Peyer's patch (tissue), 4 donors: ENCODE measurements at regions not wholly inside any gene's neighbourhood (a gene's known extent, or its start where the extent isn't known, plus 50 kb on each side); places are given as distances from the start of the nearest gene placed in this dataset.

Experiments
- DNase-seq, 3 donors: peaks; one replicate each; pipeline ENCODE4 v3.0.0-alpha.2; 2017 to 2019
- H3K27ac ChIP-seq, 4 donors: fragments of 200-600 bp; sonication (generic); one replicate each; pipeline ENCODE4 v1.5.1; 2016 to 2019
- H3K27me3 ChIP-seq, 2 donors: fragments of 200-600 bp; sonication (generic); one replicate each; pipeline ENCODE4 v1.5.1; 2019
- H3K36me3 ChIP-seq, 3 donors: fragments of 200-600 bp; sonication (generic); one replicate each; pipeline ENCODE4 v1.5.1; 2016 to 2019
- H3K4me1 ChIP-seq, 4 donors: fragments of 200-600 bp; sonication (generic); one replicate each; pipeline ENCODE4 v1.5.1; 2016 to 2019
- H3K4me3 ChIP-seq, 4 donors: fragments of 200-600 bp; sonication (generic); 1 replicate in 3 of 4; 2 replicates in 1 of 4; pipeline ENCODE4 v1.5.1; 2016 to 2019; ENCODE audit warnings: mild to moderate bottlenecking in 1 of 4
- H3K9me3 ChIP-seq, 4 donors: fragments of 200-600 bp; sonication (generic); one replicate each; pipeline ENCODE4 v1.5.1; 2016 to 2019; ENCODE audit warnings: mild to moderate bottlenecking in 1 of 4
- POLR2A ChIP-seq, 2 donors: fragments of 450-650 bp; IDR thresholded peaks; one replicate each; pipeline ENCODE4 v1.5.1; 2017; ENCODE audit warnings: antibody characterized with exemption in 2 of 2, mild to moderate bottlenecking in 2 of 2, moderate library complexity in 2 of 2
- TF ChIP-seq, protein P1 (sequence below), 6 experiments: fragments of 450-650 bp in 4 of 6; fragments of 200-600 bp in 2 of 6; sonication (generic) in 1 of 6; IDR thresholded peaks; one replicate each; pipeline ENCODE4 v1.5.1; 2017 to 2019; ENCODE audit warnings: antibody characterized with exemption in 6 of 6, mild to moderate bottlenecking in 3 of 6, moderate library complexity in 1 of 6

DNA sequence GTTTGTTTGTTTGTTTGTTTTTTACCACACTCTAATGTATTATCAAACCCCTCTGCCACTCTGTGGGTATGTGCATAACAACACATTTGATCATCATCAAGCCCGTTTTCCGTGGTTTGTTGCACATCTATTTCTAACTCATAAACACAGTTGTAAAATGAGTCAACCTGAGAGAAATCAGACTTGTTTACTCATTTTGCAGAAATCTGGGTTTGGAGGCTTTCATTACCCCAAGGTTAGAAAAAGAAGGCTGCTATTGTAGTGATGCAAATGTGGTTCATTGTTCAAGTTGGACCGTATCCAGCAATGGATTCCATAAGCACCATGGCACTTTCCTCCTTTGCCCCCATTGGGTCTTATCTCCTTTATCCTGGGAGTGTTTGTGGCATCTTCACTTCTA, 353.2 kb upstream of the SOX2 start:
- H3K4me3 ChIP-seq: no peak overlapping the region
- DNase-seq: no peak
- no peak for TF ChIP-seq POLR2A (IDR thresholded peaks at IDR 0.05)
- TF ChIP-seq, protein P1, sequence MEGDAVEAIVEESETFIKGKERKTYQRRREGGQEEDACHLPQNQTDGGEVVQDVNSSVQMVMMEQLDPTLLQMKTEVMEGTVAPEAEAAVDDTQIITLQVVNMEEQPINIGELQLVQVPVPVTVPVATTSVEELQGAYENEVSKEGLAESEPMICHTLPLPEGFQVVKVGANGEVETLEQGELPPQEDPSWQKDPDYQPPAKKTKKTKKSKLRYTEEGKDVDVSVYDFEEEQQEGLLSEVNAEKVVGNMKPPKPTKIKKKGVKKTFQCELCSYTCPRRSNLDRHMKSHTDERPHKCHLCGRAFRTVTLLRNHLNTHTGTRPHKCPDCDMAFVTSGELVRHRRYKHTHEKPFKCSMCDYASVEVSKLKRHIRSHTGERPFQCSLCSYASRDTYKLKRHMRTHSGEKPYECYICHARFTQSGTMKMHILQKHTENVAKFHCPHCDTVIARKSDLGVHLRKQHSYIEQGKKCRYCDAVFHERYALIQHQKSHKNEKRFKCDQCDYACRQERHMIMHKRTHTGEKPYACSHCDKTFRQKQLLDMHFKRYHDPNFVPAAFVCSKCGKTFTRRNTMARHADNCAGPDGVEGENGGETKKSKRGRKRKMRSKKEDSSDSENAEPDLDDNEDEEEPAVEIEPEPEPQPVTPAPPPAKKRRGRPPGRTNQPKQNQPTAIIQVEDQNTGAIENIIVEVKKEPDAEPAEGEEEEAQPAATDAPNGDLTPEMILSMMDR (IDR thresholded peaks at IDR 0.05): no peak
- no peaks in the 10 kb centered on the region for H3K36me3 ChIP-seq
- H3K27me3 ChIP-seq: no peaks in the 10 kb centered on the region
- no peaks in the 10 kb centered on the region for H3K4me1 ChIP-seq
- no peak overlapping the region for H3K27ac ChIP-seq
- H3K9me3 ChIP-seq: peaks cover 0 to 4% (median 0%) of the 10 kb centered on the region in 4 donors

DNA sequence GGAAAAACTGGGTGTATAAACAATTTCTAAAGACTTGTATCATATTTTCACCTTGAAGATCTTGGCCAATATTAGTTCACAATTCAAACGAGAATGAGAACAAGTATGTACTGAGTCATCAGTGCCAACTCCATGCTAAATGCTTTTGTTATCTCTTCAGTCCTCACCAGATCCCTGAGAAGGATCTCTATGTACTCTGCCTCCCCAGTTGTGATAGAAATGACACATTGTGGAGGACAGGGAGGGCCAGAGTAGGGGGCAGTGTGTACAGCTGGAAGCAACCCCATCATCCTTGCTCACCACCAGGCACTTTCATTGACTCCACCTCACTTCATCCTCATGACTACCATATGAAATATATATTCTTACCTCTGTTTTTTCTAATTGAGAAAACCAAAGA, 353.7 kb upstream of the SOX2 start:
- peaks cover 0 to 4% (median 0%) of the 10 kb centered on the region in 4 donors for H3K9me3 ChIP-seq
- no peaks in the 10 kb centered on the region for H3K4me1 ChIP-seq
- H3K4me3 ChIP-seq: no peak overlapping the region
- no peaks in the 10 kb centered on the region for H3K36me3 ChIP-seq
- DNase-seq: no peak
- TF ChIP-seq POLR2A (IDR thresholded peaks at IDR 0.05): no peak
- TF ChIP-seq, protein P1 (IDR thresholded peaks at IDR 0.05): no peak
- no peaks in the 10 kb centered on the region for H3K27me3 ChIP-seq
- H3K27ac ChIP-seq: no peak overlapping the region

DNA sequence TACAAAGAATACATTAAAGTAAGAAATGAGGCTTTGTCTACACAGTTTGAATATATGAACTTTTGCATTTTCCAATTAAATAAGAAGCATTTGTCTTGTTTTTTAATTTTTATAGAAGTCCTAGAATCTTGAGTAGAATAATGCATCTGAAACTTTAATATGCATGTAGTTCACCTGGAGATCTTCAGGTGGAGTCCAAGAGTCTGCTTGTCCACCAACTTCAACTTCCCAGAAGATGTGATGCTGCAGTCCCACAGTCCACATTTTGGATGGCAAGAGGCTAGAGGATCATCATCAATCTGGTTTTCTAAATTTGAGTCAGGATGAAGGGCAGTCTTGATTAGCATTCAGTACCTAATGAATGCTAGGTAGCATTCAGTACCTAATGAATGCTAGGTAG, 357.6 kb upstream of the SOX2 start:
- Histone ChIP-seq H3K4me3 (no peak overlapping the region), H3K27me3 (no peaks in the 10 kb centered on the region), H3K9me3 (no peaks in the 10 kb centered on the region), H3K4me1 (no peaks in the 10 kb centered on the region), H3K36me3 (no peaks in the 10 kb centered on the region), H3K27ac (no peak overlapping the region)
- TF ChIP-seq POLR2A (IDR thresholded peaks at IDR 0.05): no peak
- TF ChIP-seq, protein P1 (IDR thresholded peaks at IDR 0.05): no peak
- no peak for DNase-seq

- no peak for DNase-seq
- no peaks in the 10 kb centered on the region for H3K4me1 ChIP-seq
Observed at GRCh38 chr3:181344331-181344730, 354.8 kb upstream of the DNAJC19 start.

DNA sequence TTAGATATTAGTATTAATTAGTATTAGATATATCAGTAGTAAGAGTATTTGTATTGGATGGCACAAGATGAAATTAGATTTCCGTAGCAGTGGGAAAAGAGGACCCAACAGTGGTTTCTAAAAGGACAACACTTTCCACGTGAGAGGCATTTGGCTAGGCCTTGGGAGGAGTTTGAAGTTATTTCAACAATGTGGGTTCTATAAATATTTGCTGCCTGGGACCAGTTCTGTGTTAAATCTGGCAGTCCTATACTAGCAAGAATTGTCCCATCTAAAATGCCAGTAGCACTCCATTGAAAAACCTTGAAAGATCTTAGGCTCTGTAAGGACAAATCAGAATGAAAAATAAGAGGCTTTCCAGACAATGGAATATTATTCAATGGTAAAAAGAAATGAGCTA, 347.1 kb upstream of the DNAJC19 start:
- TF ChIP-seq, protein P1 (IDR thresholded peaks at IDR 0.05): no peak
- TF ChIP-seq POLR2A (IDR thresholded peaks at IDR 0.05): no peak

More at GRCh38 chr3:181344331-181344730, 354.8 kb upstream of the DNAJC19 start:
- Histone ChIP-seq H3K36me3 (no peaks in the 10 kb centered on the region), H3K27me3 (no peaks in the 10 kb centered on the region), H3K4me3 (no peak overlapping the region), H3K27ac (no peak overlapping the region), H3K9me3 (no peaks in the 10 kb centered on the region)
- TF ChIP-seq, protein P1 (IDR thresholded peaks at IDR 0.05): no peak
- TF ChIP-seq POLR2A (IDR thresholded peaks at IDR 0.05): no peak

DNA sequence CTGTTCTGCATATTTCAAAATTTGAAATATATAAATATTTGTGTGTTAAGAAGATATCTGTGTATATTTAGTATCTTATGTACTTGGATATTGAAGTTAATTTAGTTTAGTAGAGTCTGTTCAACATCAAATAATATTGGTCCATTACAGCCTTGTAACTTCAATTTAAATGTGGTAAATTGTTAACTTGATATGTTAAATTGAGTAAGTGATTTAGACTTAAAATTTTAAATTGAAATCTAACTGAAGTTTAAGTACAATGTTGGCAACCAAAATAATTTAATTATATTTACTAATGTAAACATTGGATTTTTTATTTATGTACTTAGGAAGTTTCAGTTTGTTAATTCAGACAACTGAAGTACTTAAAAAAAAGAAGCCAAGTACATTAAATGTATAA, 343.9 kb upstream of the DNAJC19 start:
- Histone ChIP-seq H3K36me3 (no peaks in the 10 kb centered on the region), H3K4me3 (no peak overlapping the region), H3K27me3 (no peaks in the 10 kb centered on the region), H3K9me3 (no peaks in the 10 kb centered on the region), H3K27ac (no peak overlapping the region), H3K4me1 (no peaks in the 10 kb centered on the region)
- TF ChIP-seq, protein P1 (IDR thresholded peaks at IDR 0.05): no peak
- no peak for TF ChIP-seq POLR2A (IDR thresholded peaks at IDR 0.05)
- no peak for DNase-seq

More for the DNA sequence above, 347.1 kb upstream of the DNAJC19 start:
- no peak overlapping the region for H3K4me3 ChIP-seq
- no peak for DNase-seq
- no peak overlapping the region for H3K27ac ChIP-seq
- H3K9me3 ChIP-seq: no peaks in the 10 kb centered on the region
- no peaks in the 10 kb centered on the region for H3K4me1 ChIP-seq
- H3K27me3 ChIP-seq: no peaks in the 10 kb centered on the region
- no peaks in the 10 kb centered on the region for H3K36me3 ChIP-seq
